ENCODE measurements at regions not wholly inside any gene's neighbourhood (a gene's known extent, or its start where the extent isn't known, plus 50 kb on each side); places are given as distances from the start of the nearest gene placed in this dataset.

GRCh38 chr3:6112546-6112945, 748.4 kb upstream of the GRM7 start:
- no peak for TF ChIP-seq CTCF (IDR thresholded peaks at IDR 0.05)
- no peak for TF ChIP-seq POLR2A (IDR thresholded peaks at IDR 0.05)
